ENCODE measurements at regions not wholly inside any gene's neighbourhood (a gene's known extent, or its start where the extent isn't known, plus 50 kb on each side); places are given as distances from the start of the nearest gene placed in this dataset.

GRCh38 chr1:229138058-229138457 is 132.9 kb upstream of the RAB4A start:
- TF ChIP-seq POLR2A (IDR thresholded peaks at IDR 0.05) (no peak), CTCF (IDR thresholded peaks at IDR 0.05) (no peak)

All from Peyer's patch (tissue), 4 donors.